Body of pancreas (tissue), 4 donors: ENCODE measurements at regions not wholly inside any gene's neighbourhood (a gene's known extent, or its start where the extent isn't known, plus 50 kb on each side); places are given as distances from the start of the nearest gene placed in this dataset.

Experiments
- CTCF ChIP-seq, 7 experiments: fragments of 450-650 bp in 4 of 7; fragments of 200-600 bp in 3 of 7; sonication (generic) in 3 of 7; IDR thresholded peaks; one replicate each; pipeline ENCODE4 v1.5.1; 2016 to 2019; ENCODE audit warnings: antibody characterized with exemption in 7 of 7
- POLR2A ChIP-seq, 3 donors: fragments of 450-650 bp; IDR thresholded peaks; one replicate each; pipeline ENCODE4 v1.6.1; 2016; ENCODE audit warnings: antibody characterized with exemption in 3 of 3, mild to moderate bottlenecking in 2 of 3

DNA sequence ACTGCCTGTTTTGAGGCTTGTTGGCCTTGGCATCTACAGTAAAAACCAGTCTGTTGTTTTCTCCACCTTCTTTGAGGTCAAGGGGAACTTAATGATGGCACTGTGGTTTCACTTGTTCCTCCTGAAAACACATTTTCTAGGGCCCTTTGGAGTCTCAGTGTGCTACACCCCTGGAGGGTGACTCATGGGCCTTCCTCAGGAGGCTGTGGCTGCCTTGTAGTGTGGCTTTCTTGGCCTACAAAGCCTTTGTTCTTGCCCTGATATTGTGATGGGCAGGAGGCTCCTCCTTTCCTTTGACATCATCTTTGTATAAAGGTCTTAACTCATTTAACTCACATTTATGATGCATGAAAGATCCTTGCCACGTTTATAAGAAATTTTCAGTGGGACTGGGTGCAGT is 56.3 kb upstream of the GPBP1 start:
- TF ChIP-seq CTCF (IDR thresholded peaks at IDR 0.05), result no peak
- no peak for TF ChIP-seq POLR2A (IDR thresholded peaks at IDR 0.05)
